Esophagus (tissue), 2 donors: ENCODE measurements at regions not wholly inside any gene's neighbourhood (a gene's known extent, or its start where the extent isn't known, plus 50 kb on each side); places are given as distances from the start of the nearest gene placed in this dataset.

Source experiments
- H3K27ac ChIP-seq, 2 donors: one replicate each; pipeline ENCODE4 v1.5.1; 2013; ENCODE audit warnings: low read depth in 2 of 2, mild to moderate bottlenecking in 2 of 2, inconsistent platforms in 1 of 2, low read length in 1 of 2, moderate library complexity in 1 of 2
- H3K27me3 ChIP-seq, 2 donors: one replicate each; pipeline ENCODE4 v1.6.1; 2013; ENCODE audit warnings: low read length in 2 of 2, control low read depth in 1 of 2, mild to moderate bottlenecking in 1 of 2; ENCODE audit not compliant: insufficient read depth in 2 of 2, control insufficient read depth in 1 of 2
- H3K36me3 ChIP-seq, 2 donors: one replicate each; pipeline ENCODE4 v1.6.1; 2013; ENCODE audit warnings: low read length in 1 of 2; ENCODE audit not compliant: control insufficient read depth in 2 of 2, insufficient read depth in 2 of 2
- H3K4me1 ChIP-seq, 2 donors: one replicate each; pipeline ENCODE4 v1.6.1; 2013; ENCODE audit warnings: low read length in 1 of 2; ENCODE audit not compliant: control insufficient read depth in 2 of 2, insufficient read depth in 2 of 2
- H3K4me3 ChIP-seq, 2 donors: one replicate each; pipeline ENCODE4 v1.5.1; 2013; ENCODE audit warnings: low read length in 2 of 2, mild to moderate bottlenecking in 2 of 2, low read depth in 1 of 2, moderate library complexity in 1 of 2
- H3K9me3 ChIP-seq, 2 donors: one replicate each; pipeline ENCODE4 v1.6.1; 2013; ENCODE audit warnings: mild to moderate bottlenecking in 2 of 2, low read depth in 1 of 2, low read length in 1 of 2, moderate library complexity in 1 of 2; ENCODE audit not compliant: control insufficient read depth in 2 of 2, insufficient read depth in 1 of 2
- WGBS, 2 donors: extraction: QIAGEN DNeasy Blood & Tissue Kit; methylation state at CpG; one replicate each; pipeline ENCODE4 v1.1.7; 2013; 5-methylcytosine and 5-hydroxymethylcytosine counted together
- donor health status: healthy with polysubstance abuse.
- donor health status: Bipolar disorder and iron deficiency.

- Histone ChIP-seq H3K36me3 (no peaks in the 10 kb centered on the region), H3K4me1 (no peaks in the 10 kb centered on the region), H3K4me3 (no peak overlapping the region), H3K27me3 (no peaks in the 10 kb centered on the region), H3K9me3 (no peaks in the 10 kb centered on the region), H3K27ac (no peak overlapping the region)
- 82 to 89% methylated on average over 5 of the region's 5 CpGs for WGBS, 2 donors
These were observed 291.7 kb upstream of the DDHD1 start for GRCh38 chr14:53444677-53445312.

DNA sequence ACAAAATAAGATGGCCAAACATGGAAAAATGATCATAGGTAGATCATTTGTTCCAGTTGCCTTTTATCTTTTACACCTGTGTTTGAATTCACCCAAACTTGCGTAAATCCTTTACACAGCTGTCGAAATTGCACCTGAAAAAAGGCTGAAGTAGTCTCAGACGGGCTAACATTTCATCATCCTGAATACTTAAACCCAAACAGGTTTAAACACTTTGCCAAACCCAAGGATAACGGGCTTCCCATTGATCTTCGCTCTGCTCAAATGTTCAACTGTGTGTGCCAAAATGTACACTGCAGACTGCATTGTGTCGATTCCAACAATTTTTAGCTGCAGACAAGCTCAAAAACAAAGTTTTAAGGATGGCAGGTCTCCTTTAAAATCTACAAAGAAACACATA lies 288.7 kb upstream of the DDHD1 start:
- WGBS, 2 donors = 47 to 68% methylated on average over 6 of the region's 6 CpGs
- no peaks in the 10 kb centered on the region for H3K36me3 ChIP-seq
- no peaks in the 10 kb centered on the region for H3K4me1 ChIP-seq
- H3K9me3 ChIP-seq = no peaks in the 10 kb centered on the region
- H3K27ac ChIP-seq = no peak overlapping the region
- no peak overlapping the region for H3K4me3 ChIP-seq
- no peaks in the 10 kb centered on the region for H3K27me3 ChIP-seq

DNA sequence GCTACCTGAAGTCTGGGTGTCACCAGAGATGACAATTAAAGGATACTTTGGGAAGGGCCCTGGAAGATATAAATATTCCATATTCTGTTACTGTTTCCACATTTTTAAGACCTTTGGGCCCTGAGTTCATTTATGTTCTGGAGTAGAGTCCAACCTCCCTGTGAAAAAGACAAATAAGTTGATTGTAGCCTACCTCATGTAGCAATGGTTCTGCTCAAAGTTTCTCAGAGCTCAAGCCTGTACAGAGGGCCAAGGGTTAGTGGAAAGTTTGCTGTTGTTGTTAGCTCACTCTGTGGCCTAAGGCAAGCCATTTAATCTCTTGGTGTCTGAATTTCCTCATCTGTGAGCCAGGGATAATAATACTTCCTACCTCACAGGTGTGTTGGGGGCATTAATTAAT lies 284.7 kb upstream of the DDHD1 start:
- Histone ChIP-seq H3K27ac (no peak overlapping the region), H3K27me3 (no peaks in the 10 kb centered on the region), H3K4me3 (no peak overlapping the region), H3K4me1 (no peaks in the 10 kb centered on the region), H3K9me3 (no peaks in the 10 kb centered on the region), H3K36me3 (no peaks in the 10 kb centered on the region)

- no peaks in the 10 kb centered on the region for H3K9me3 ChIP-seq
- no peaks in the 10 kb centered on the region for H3K4me1 ChIP-seq
- WGBS, 2 donors = 25 to 64% methylated on average over 2 of the region's 2 CpGs
- H3K4me3 ChIP-seq = no peak overlapping the region
- no peaks in the 10 kb centered on the region for H3K27me3 ChIP-seq
- H3K36me3 ChIP-seq = no peaks in the 10 kb centered on the region
- no peak overlapping the region for H3K27ac ChIP-seq
These were observed 279.3 kb upstream of the DDHD1 start for GRCh38 chr14:53432378-53432802.

DNA sequence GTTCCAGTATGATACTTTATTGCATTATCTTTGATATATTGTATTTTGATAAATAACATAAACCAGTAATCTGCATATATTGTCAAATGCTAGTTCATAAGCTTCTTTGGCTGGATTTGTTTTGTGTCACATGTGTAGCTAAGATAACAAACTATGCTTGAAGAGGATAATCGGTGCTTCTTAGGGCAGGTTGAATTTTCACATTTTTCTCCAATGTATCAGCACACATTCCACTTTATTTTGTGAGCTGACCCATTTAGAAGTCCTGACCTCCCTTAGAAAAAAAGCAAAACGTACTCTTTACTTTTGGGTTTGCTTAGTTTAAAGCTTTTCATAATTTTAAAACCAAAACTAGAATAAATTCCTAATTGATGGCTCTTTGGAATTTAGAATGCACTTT lies 277.7 kb upstream of the DDHD1 start:
- Histone ChIP-seq H3K27ac (no peak overlapping the region), H3K4me1 (no peaks in the 10 kb centered on the region), H3K27me3 (no peaks in the 10 kb centered on the region), H3K9me3 (no peaks in the 10 kb centered on the region), H3K36me3 (no peaks in the 10 kb centered on the region), H3K4me3 (no peak overlapping the region)
- 58 to 65% methylated on average over 2 of the region's 2 CpGs for WGBS, 2 donors

GRCh38 chr14:53412819-53413675 lies 259.9 kb upstream of the DDHD1 start:
- H3K27ac ChIP-seq = no peak overlapping the region
- no peaks in the 10 kb centered on the region for H3K27me3 ChIP-seq
- 47 to 62% methylated on average over 1 of the region's 1 CpG for WGBS, 2 donors

GRCh38 chr14:53411125-53411524 lies 258.0 kb upstream of the DDHD1 start:
- 66 to 84% methylated on average over 4 of the region's 4 CpGs for WGBS, 2 donors
- H3K27me3 ChIP-seq = no peaks in the 10 kb centered on the region
- no peaks in the 10 kb centered on the region for H3K36me3 ChIP-seq
- H3K9me3 ChIP-seq = no peaks in the 10 kb centered on the region
- no peaks in the 10 kb centered on the region for H3K4me1 ChIP-seq
- no peak overlapping the region for H3K27ac ChIP-seq
- H3K4me3 ChIP-seq = no peak overlapping the region

More at GRCh38 chr14:53412819-53413675, 259.9 kb upstream of the DDHD1 start:
- H3K36me3 ChIP-seq = no peaks in the 10 kb centered on the region
- no peaks in the 10 kb centered on the region for H3K4me1 ChIP-seq
- H3K9me3 ChIP-seq = peaks cover 0 to under 1% of the 10 kb centered on the region in 2 donors
- no peak overlapping the region for H3K4me3 ChIP-seq

- H3K4me1 ChIP-seq = no peaks in the 10 kb centered on the region
These were observed 256.8 kb upstream of the DDHD1 start for GRCh38 chr14:53409969-53410368.

DNA sequence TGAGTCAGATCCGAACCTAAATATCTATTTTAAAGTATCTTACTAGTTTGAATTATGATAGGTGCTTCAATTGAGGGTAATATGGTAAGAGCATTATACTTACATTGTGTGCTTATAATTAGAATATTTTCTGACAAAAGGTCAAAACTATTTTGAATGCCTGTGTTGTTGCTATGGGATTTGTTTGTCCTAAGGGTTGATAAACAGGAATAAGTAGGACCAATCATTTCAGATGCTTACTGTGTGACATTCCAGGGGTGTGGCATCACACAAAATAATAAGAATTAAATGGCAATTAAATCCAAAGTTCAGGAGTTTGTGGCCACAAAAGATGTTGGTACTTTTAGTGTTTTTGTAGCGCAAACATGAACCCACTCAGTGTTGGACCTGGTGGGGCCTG lies 256.2 kb upstream of the DDHD1 start:
- no peaks in the 10 kb centered on the region for H3K27me3 ChIP-seq
- WGBS, 2 donors = 87 to 92% methylated on average over 2 of the region's 2 CpGs
- H3K27ac ChIP-seq = no peak overlapping the region
- H3K4me3 ChIP-seq = no peak overlapping the region
- H3K4me1 ChIP-seq = no peaks in the 10 kb centered on the region
- H3K9me3 ChIP-seq = no peaks in the 10 kb centered on the region
- no peaks in the 10 kb centered on the region for H3K36me3 ChIP-seq

More at GRCh38 chr14:53409969-53410368, 256.8 kb upstream of the DDHD1 start:
- WGBS, 2 donors = 77 to 83% methylated on average over 4 of the region's 4 CpGs
- Histone ChIP-seq H3K36me3 (no peaks in the 10 kb centered on the region), H3K27ac (no peak overlapping the region), H3K4me3 (no peak overlapping the region), H3K27me3 (no peaks in the 10 kb centered on the region), H3K9me3 (no peaks in the 10 kb centered on the region)
